Natural killer cell (primary cell): ENCODE measurements at regions not wholly inside any gene's neighbourhood (a gene's known extent, or its start where the extent isn't known, plus 50 kb on each side); places are given as distances from the start of the nearest gene placed in this dataset.

Experiments used
- ATAC-seq, 3 donors: fragments of 150-1000 bp in 2 of 3; fragments of 200-7000 bp in 1 of 3; cut with Tn5 transposase; 1 replicate in 1 of 3; 2 replicates in 2 of 3; pipeline ENCODE4 v1.10.0; 2021; ENCODE audit warnings: mild to moderate bottlenecking in 2 of 3, moderate library complexity in 2 of 3
- DNase-seq, 2 donors: peaks; one replicate each; pipeline versions ENCODE4 v3.0.0 to v3.0.0-alpha.2; 2013 to 2021; ENCODE audit warnings: mixed read lengths in 1 of 2
- H3K27ac ChIP-seq: one replicate; pipeline ENCODE4 v1.5.1; 2013; ENCODE audit warnings: mild to moderate bottlenecking, low read length
- H3K27me3 ChIP-seq: one replicate; pipeline ENCODE4 v1.6.1; 2013; ENCODE audit warnings: low read length; ENCODE audit not compliant: control insufficient read depth, insufficient read depth
- H3K36me3 ChIP-seq: one replicate; pipeline ENCODE4 v1.6.1; 2013; ENCODE audit warnings: low read length; ENCODE audit not compliant: control insufficient read depth, insufficient read depth
- H3K4me1 ChIP-seq: one replicate; pipeline ENCODE4 v1.6.1; 2013; ENCODE audit warnings: low read length; ENCODE audit not compliant: control insufficient read depth, insufficient read depth
- H3K4me3 ChIP-seq: one replicate; pipeline ENCODE4 v1.5.1; 2013; ENCODE audit warnings: low read length
- H3K9me3 ChIP-seq: one replicate; pipeline ENCODE4 v1.6.1; 2013; ENCODE audit warnings: low read length; ENCODE audit not compliant: control insufficient read depth, insufficient read depth
- H3K27ac Mint-ChIP-seq, 2 donors: one replicate each; pipeline ENCODE4 v1.8.0; 2022; ENCODE audit warnings: mild to moderate bottlenecking in 2 of 2, mixed read lengths in 2 of 2, moderate library complexity in 1 of 2
- H3K27me3 Mint-ChIP-seq, 2 donors: one replicate each; pipeline ENCODE4 v1.8.0; 2022; ENCODE audit warnings: low read depth in 2 of 2, mixed read lengths in 2 of 2
- H3K36me3 Mint-ChIP-seq: one replicate; pipeline ENCODE4 v1.8.0; 2022; ENCODE audit warnings: mixed read lengths
- H3K4me1 Mint-ChIP-seq, 2 donors: one replicate each; pipeline ENCODE4 v1.8.0; 2022; ENCODE audit warnings: mixed read lengths in 2 of 2
- H3K4me3 Mint-ChIP-seq: one replicate; pipeline ENCODE4 v1.8.0; 2022; ENCODE audit warnings: mild to moderate bottlenecking, moderate library complexity, mixed read lengths
- H3K9me3 Mint-ChIP-seq, 2 donors: one replicate each; pipeline ENCODE4 v1.8.0; 2022; ENCODE audit warnings: mixed read lengths in 2 of 2
- WGBS: methylation state at CpG from one replicate; pipeline ENCODE4 v1.1.7; 2013; ENCODE audit warnings: missing lambda C conversion rate; ENCODE audit not compliant: insufficient coverage; 5-methylcytosine and 5-hydroxymethylcytosine counted together
- intact Hi-C: fragments of 100-400 bp; cut with micrococcal nuclease; formaldehyde crosslinking; loops from one replicate; pipeline ENCODE4 v1.14.2; 2022
- TF ChIP-seq, protein P1 (sequence below): fragments of 200-600 bp; IDR thresholded peaks from one replicate; pipeline ENCODE4 v1.8.0; 2022; ENCODE audit warnings: antibody characterized with exemption

DNA sequence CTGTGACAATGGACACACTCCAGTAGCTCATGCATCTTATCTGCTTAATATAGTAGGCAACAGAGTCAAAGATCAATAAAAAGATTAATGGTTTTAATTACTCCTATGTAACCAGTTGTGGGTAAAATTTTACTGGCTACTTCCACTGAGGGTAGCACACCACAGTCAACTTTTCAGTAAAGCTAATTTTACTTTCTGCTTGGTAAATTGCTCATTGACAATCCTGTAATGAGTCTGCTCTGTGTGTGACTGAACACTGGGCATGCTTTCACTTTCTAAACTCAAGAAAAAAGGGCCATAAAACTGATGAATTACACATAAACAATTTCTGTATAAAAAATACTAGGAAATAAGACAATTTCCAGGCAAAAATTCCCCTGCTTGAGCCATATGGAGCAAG is 838.3 kb downstream of the VGLL3 start:
- no peak overlapping the region for H3K27ac ChIP-seq
- TF ChIP-seq, protein P1, sequence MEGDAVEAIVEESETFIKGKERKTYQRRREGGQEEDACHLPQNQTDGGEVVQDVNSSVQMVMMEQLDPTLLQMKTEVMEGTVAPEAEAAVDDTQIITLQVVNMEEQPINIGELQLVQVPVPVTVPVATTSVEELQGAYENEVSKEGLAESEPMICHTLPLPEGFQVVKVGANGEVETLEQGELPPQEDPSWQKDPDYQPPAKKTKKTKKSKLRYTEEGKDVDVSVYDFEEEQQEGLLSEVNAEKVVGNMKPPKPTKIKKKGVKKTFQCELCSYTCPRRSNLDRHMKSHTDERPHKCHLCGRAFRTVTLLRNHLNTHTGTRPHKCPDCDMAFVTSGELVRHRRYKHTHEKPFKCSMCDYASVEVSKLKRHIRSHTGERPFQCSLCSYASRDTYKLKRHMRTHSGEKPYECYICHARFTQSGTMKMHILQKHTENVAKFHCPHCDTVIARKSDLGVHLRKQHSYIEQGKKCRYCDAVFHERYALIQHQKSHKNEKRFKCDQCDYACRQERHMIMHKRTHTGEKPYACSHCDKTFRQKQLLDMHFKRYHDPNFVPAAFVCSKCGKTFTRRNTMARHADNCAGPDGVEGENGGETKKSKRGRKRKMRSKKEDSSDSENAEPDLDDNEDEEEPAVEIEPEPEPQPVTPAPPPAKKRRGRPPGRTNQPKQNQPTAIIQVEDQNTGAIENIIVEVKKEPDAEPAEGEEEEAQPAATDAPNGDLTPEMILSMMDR: no peak
- Mint-ChIP-seq H3K9me3 (peaks cover 9 to 14% of the 10 kb centered on the region in 2 donors), H3K4me1 (no peaks in the 10 kb centered on the region), H3K27ac (no peak overlapping the region), H3K36me3 (peaks cover 7% of the 10 kb centered on the region), H3K27me3 (no peaks in the 10 kb centered on the region), H3K4me3 (no peak overlapping the region)
- DNase-seq (no peak), ATAC-seq (no peak)
- H3K4me3 ChIP-seq: no peak overlapping the region
- H3K27me3 ChIP-seq: no peaks in the 10 kb centered on the region
- H3K4me1 ChIP-seq: no peaks in the 10 kb centered on the region
- H3K36me3 ChIP-seq: no peaks in the 10 kb centered on the region
- no peaks in the 10 kb centered on the region for H3K9me3 ChIP-seq
- intact Hi-C loops: no loop called here

DNA sequence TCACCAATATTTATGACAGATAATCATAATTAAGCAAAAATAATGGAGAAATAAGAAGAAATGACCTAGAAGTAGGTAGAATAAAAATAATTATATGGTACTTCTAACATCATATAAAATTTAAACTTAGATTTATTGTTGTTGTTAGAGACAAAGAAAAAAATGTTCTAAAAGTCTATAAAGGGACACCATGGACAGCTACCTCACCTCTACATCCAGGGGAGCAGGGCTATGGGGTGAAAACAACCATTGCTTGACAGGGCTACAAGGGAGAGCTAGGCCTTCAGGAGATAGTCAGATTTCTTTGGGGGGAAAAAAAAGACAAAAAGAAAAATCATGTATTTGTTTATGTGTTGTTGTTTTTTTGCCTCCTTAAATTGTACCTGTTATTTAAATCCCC is 841.9 kb downstream of the VGLL3 start:
- Histone ChIP-seq H3K4me3 (no peak overlapping the region), H3K27me3 (no peaks in the 10 kb centered on the region), H3K9me3 (peaks cover 3% of the 10 kb centered on the region), H3K36me3 (no peaks in the 10 kb centered on the region), H3K27ac (no peak overlapping the region), H3K4me1 (no peaks in the 10 kb centered on the region)
- ATAC-seq (no peak), DNase-seq (no peak)
- H3K4me1 Mint-ChIP-seq: no peaks in the 10 kb centered on the region
- no peaks in the 10 kb centered on the region for H3K27me3 Mint-ChIP-seq
- TF ChIP-seq, protein P1: no peak
- intact Hi-C loops: no loop called here
- peaks cover 9 to 24% of the 10 kb centered on the region in 2 donors for H3K9me3 Mint-ChIP-seq
- no peak overlapping the region for H3K27ac Mint-ChIP-seq
- no peak overlapping the region for H3K4me3 Mint-ChIP-seq
- H3K36me3 Mint-ChIP-seq: no peaks in the 10 kb centered on the region

DNA sequence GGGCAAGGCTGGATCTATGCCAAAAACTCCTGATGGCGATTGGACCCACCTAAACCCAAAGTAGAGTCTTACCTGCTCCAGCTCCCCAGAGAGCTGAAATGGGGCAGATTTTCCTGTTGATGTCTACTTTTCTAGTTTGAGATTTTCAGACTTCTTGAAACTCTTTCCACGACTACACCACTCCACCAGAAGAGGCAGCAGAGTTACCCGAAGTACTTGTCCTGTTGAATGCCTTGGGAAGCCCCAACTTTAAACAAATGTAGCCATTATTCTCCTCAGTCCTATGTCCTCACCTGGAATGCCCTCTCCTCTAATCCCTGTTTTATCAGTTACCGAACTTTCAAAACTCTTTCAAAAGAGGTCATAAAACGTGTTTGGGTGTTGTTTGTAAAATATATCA is 843.8 kb downstream of the VGLL3 start:
- peaks cover 11 to 31% of the 10 kb centered on the region in 2 donors for H3K9me3 Mint-ChIP-seq
- 85% methylated on average over 3 of the region's 5 CpGs for WGBS
- ATAC-seq (no peak), DNase-seq (no peak)
- TF ChIP-seq, protein P1: no peak
- no peak overlapping the region for H3K27ac Mint-ChIP-seq
- no peaks in the 10 kb centered on the region for H3K36me3 ChIP-seq
- no peaks in the 10 kb centered on the region for H3K4me1 Mint-ChIP-seq
- no peak overlapping the region for H3K4me3 ChIP-seq
- H3K27me3 Mint-ChIP-seq: no peaks in the 10 kb centered on the region
- intact Hi-C loops: no loop called here
- H3K36me3 Mint-ChIP-seq: no peaks in the 10 kb centered on the region
- H3K27ac ChIP-seq: no peak overlapping the region
- peaks cover 3% of the 10 kb centered on the region for H3K9me3 ChIP-seq
- no peak overlapping the region for H3K4me3 Mint-ChIP-seq
- no peaks in the 10 kb centered on the region for H3K4me1 ChIP-seq
- H3K27me3 ChIP-seq: no peaks in the 10 kb centered on the region

DNA sequence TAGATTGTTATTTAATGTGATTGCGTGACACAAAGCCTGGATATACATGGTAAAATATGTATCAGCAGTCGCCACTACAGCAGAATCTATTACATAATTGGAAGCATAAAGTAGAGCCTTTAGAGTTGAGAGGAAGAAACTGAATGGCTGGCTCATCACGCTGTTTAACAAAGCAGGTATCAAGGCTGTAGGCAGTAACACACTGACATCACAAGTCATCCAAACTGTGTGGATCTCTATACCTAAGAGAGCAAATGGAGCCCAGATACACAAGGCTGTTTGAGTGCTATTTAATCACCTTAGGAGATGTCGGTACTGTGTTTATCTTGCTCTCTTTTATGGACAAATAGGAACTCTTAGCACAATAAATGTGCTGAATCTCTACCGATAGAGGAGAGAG is 864.4 kb downstream of the VGLL3 start:
- Mint-ChIP-seq H3K36me3 (peaks cover 6% of the 10 kb centered on the region), H3K4me1 (no peaks in the 10 kb centered on the region), H3K9me3 (peaks cover 10 to 16% of the 10 kb centered on the region in 2 donors), H3K4me3 (no peak overlapping the region), H3K27me3 (no peaks in the 10 kb centered on the region), H3K27ac (no peak overlapping the region)
- H3K4me3 ChIP-seq: no peak overlapping the region
- ATAC-seq (no peak), DNase-seq (no peak)
- H3K27ac ChIP-seq: no peak overlapping the region
- no peaks in the 10 kb centered on the region for H3K9me3 ChIP-seq
- H3K36me3 ChIP-seq: no peaks in the 10 kb centered on the region
- no peaks in the 10 kb centered on the region for H3K4me1 ChIP-seq
- TF ChIP-seq, protein P1: no peak
- intact Hi-C loops: no loop called here
- H3K27me3 ChIP-seq: no peaks in the 10 kb centered on the region
- 95% methylated on average over 5 of the region's 5 CpGs for WGBS
